DMS 273 (cell line): ENCODE measurements at regions not wholly inside any gene's neighbourhood (a gene's known extent, or its start where the extent isn't known, plus 50 kb on each side); places are given as distances from the start of the nearest gene placed in this dataset.

Experiments used
- DNase-seq: peaks from one replicate; lab custom pipeline; 2025; ENCODE audit not compliant: unreplicated experiment; lab: John Stamatoyannopoulos, UW

DNA sequence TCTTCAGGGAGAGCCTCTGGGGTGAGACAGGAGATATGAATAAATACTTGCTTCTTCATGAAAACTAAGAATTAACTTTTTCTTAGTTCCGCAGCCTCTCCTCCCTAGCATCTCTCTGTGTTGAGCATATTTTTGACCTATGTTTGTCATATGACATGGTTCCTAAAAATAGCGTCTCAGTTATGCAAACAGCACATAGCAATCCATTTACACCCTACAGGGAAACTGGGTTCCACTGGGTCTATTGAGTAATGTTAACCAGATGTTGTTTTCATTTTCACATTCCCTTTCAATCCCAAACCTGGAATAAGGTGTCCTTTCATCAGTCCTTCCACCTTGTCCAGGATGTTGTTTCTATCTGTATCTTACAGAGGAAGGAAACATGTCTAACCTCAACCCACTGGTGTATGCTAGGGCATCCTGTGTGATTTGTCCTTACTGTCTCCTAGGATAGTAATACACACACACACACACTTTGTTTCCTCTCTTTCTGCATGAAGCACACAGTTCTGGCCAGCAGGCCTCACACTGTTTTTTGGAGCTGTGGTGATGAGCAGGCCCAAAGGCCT, 1543.5 kb downstream of the AACS start:
- no peak for DNase-seq

DNA sequence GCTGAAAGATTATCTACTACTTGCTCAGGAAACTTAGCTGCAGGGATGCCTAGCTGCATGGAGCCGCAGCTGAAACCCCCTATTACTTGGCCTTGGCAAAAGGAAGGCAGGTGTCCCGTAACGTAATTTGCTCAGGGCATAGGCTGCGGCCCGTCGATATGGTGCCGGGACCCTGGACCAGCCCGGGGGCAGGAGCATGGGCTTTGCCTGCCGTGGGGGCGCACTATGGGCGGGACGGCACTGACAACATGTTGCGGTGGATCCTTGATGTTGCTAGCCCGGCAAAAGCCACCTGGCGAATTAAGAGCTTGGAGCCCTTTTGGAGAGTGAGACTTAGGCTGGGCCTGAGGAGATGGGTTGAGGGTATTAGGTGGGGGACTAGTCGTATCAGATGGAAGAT, 1551.2 kb downstream of the AACS start:
- DNase-seq, result no peak

DNA sequence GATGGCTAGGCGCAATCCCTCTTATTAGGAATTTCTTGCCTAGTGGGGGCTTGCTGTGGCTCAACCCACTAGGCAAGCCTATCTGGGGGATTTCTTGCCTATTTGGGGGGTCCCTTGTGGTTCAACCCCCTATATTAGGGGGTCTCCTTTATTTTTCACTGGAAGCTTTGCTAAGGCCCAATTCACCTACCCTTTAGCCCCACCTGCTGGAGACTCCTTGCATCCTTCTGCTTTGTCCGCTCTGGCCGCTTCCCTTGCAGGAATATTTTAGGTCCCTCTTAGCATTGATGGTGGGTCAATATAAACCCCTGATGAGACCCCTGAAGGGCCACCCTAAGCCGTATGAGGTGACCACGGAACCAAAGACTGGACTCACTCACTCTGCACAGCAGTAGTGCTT, 1552.1 kb downstream of the AACS start:
- peak; percentile 24 for DNase-seq

DNA sequence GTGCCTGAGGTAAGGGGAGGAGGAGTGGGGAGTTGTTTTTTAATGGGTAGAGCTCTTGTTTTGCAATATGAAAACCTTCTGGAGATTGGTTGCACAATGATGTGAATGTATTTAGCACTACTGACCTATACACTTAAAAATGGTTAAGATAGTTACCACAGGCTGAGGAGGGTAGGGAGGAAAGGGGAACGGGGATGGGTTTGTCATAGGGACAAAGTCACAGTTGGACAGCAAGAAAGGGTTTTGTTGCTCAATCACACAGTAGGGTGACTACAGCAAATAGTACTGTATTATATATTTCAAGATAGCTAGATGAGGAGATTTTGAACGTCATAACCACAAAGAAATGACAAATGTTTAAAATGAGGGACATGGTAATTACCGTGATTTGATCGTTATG, 1562.4 kb downstream of the AACS start:
- no peak for DNase-seq

GRCh38 chr12:126636821-126637220, 1571.6 kb downstream of the AACS start:
- no peak for DNase-seq

GRCh38 chr12:126644236-126645020, 1579.2 kb downstream of the AACS start:
- no peak for DNase-seq

GRCh38 chr12:126648074-126648473, 1582.8 kb downstream of the AACS start:
- no peak for DNase-seq

GRCh38 chr12:126651133-126651532, 1585.9 kb downstream of the AACS start:
- DNase-seq, result no peak

GRCh38 chr12:126663304-126664094, 1598.3 kb downstream of the AACS start:
- DNase-seq, result peak; percentile 40

GRCh38 chr12:126667339-126667738, 1599.6 kb upstream of the TMEM132C start:
- no peak for DNase-seq

DNA sequence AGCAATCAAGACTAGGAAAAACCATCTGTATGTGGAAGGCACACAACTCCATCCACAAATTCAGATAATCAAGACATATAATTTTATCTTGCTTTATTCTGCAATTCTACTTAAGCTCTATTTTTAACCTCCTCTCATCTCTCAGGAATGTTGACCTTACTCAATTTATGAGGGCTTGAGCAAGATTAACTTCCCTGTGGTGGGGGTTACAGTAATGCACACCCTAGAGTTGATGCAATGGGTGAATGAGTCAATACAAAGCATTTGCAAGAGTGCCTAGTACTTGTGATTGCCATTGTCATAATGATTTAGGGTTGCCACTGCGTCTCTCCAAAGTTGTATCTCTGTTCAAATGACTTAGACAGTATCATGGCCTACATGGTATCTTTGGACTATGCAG, 1598.4 kb upstream of the TMEM132C start:
- DNase-seq, result no peak

GRCh38 chr12:126668961-126669360, 1598.0 kb upstream of the TMEM132C start:
- DNase-seq, result no peak

- no peak for DNase-seq
Measured at GRCh38 chr12:126676434-126676833, 1590.5 kb upstream of the TMEM132C start.

DNA sequence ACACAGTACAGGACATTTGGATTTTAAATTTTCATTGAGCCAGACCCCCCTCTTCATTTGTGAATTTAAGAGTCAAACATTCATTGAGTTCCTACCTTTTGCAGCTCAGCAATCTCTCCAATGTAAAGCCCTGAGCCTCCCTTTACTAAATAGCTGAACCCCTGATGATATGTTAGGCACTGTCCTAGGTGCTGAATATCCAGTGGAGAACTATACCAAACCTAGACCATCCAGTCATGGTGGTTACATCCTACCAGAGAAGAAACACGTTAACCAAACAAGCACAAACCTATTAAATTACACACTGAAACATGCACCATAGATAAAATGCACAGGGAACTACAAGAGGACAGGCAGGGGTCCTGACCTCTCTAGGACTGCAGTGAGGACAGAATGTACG, 1585.3 kb upstream of the TMEM132C start:
- DNase-seq, result no peak

DNA sequence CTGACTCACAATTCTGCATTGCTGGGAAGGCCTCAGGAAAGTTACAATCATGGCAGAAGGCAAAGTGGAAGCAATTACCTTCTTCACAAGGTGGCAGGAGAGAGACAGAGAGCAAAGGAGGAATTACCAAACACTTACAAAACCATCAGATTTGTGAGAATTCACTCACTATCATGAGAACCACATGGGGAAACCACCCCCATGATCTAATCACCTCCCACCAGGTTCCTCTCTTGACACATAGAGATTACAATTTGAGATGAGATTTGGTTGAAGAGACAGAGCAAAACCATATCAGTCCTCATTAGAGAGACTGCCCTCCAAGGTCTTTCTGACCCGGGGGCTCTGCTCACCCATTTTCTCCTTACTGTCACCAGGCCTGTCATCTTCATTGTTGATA, 1582.3 kb upstream of the TMEM132C start:
- DNase-seq, result no peak

- no peak for DNase-seq
Measured at GRCh38 chr12:126685636-126686035, 1581.3 kb upstream of the TMEM132C start.

DNA sequence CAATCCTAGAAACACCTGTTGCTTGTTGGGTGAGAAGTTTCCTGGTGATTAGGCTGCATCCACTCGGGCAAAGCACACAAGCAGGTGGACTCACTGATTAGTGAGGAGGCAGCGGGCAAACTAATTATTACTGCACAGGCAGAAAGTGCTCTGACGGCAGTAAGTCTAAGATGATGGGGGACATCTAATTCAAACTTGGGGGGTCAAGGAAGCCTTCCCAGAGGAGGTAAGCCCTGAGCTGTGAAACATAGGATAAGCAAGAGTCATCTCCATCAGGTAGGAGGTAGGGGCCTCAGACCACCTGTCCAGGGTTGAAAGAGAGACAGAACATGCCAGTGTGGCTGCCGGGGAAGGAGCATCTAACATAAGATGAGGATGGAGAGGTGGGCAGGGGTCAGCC, 1578.4 kb upstream of the TMEM132C start:
- no peak for DNase-seq

DNA sequence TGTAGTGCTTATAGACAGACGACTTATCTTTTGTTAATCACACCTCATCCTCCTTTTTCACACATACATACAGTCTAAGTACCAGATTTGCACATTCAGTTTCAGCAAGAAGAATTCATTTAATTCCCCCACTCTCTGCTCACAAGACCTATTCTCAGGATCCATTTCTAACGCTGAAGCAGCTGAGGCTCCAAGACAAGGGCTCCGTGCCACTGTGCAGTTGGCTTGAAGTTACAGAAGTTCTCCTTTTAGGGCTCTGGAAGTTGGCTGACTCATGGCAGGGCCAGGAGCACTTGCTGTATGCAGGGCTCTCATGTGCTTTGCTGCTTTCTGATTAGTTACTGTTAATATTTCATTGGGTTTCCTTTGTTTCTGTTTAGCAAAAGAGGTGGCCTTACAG, 1566.9 kb upstream of the TMEM132C start:
- DNase-seq, result no peak

DNA sequence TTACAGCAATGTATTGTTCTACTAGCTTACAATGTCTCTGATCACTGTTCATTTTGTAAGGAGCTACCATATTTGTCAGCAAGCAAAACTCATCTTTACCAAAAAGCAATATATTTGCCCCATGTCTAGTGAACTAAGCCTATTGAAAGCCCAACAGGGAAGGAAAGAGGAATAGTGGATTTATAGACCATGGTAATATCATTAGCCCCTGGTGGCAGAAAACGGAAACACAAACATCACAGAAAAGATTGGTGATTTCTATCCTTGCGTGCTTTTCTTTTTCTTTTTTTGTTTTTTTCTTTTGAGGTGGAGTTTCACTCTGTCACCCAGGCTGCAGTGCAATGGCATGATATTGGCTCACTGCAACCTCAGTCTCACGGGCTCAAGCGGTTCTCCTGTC, 1562.4 kb upstream of the TMEM132C start:
- DNase-seq, result peak; percentile 1

GRCh38 chr12:126706300-126706699, 1560.7 kb upstream of the TMEM132C start:
- DNase-seq, result no peak

GRCh38 chr12:126708492-126708896, 1558.5 kb upstream of the TMEM132C start:
- no peak for DNase-seq

- no peak for DNase-seq
Measured at GRCh38 chr12:126718365-126718764, 1548.6 kb upstream of the TMEM132C start.
